GM19351 (cell line): ENCODE measurements at regions not wholly inside any gene's neighbourhood (a gene's known extent, or its start where the extent isn't known, plus 50 kb on each side); places are given as distances from the start of the nearest gene placed in this dataset.

Source experiments
- ATAC-seq: cut with Tn5 transposase; IDR thresholded peaks from one replicate; pipeline ENCODE4 v1.9.1; 2021; ENCODE audit warnings: mild to moderate bottlenecking, moderate library complexity; ENCODE audit not compliant: unreplicated experiment

DNA sequence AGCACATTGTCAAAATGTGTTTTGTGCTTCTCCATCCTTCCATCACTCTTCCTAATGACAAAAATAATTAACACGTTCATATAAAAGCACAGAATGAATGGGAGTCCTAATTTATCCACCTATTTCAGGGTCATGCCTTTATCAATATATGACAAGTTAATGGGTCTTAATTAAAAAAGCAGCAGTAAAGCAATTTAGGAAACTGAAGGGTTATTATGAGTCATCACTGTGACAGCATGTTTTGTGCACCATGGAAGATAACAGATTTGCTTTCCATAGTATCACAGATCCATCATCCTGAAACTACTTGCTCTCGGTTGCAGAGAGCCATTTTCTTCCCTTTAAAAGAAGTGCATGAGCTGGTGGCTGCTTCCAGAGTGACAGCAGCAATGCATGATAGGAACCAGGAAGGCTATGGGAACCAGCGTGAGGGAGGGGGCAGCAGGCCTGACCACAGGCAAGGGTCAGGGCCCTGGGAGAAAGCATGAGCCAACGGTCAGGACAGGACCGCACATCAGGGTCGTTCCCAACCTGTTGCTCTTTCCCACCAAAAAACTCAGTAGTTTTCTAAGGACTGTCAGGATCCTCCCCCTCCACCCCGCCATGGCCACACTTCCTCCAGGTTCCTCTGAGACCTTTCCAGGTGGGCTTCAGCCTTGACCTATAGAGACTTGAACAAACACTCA, 784.1 kb downstream of the UQCRFS1 start:
- no peak for ATAC-seq

DNA sequence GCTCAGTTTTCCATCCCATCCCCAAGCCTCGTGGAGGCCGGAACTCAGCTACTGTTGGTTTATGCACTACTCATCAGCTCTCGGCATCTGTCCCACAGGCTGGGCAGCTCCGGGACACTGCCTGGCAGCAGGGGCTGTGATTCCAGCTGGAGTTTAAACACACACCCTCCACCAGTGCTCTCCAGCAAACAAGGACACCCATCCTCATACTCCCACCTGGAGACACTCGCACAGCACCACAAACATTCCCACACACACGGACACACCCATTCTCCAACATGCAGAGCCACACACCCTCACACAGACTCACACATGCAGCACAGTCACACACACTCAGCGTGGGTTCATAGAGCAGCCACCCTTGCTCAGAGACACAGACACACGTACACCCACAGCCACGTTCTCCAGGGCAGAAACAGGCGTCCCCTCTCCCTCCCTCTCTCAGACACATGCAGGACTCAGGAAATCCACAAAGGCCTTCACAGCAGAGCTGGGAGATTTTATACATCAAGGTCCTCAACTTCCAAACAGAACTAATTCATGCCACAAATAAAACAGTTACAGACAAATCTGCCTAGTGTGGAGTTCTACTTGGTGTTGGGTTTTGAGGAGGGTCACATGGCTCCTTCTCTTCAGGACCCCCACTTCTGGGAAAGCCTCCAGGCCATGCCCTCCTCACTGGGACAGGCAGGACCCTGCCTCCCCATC, 785.4 kb downstream of the UQCRFS1 start:
- ATAC-seq, result no peak

DNA sequence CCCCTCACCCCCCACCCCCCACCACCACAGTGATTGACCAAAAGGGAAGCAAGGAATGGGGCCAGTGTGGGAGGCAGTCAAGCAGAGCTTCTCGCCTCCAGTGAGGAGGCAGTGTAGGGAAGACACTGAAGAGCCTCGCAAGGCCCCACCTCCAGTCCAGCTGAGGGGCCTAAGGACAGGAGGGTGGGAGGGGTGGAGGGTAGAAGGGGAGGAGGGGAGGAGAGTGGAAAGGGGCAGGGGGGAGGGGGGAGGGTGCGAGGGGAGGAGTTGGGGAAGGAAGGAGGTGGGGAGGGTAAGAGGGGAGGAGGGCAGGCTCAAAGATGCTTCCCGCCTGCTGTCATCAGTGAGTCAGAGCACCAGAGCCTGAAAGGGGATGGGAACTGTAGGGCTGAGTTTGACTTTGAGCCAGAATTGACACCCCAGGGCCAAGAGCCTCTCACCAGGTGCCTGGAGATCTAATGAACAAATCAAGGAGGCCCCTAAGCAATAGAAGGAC, 786.2 kb downstream of the UQCRFS1 start:
- ATAC-seq, result no peak

DNA sequence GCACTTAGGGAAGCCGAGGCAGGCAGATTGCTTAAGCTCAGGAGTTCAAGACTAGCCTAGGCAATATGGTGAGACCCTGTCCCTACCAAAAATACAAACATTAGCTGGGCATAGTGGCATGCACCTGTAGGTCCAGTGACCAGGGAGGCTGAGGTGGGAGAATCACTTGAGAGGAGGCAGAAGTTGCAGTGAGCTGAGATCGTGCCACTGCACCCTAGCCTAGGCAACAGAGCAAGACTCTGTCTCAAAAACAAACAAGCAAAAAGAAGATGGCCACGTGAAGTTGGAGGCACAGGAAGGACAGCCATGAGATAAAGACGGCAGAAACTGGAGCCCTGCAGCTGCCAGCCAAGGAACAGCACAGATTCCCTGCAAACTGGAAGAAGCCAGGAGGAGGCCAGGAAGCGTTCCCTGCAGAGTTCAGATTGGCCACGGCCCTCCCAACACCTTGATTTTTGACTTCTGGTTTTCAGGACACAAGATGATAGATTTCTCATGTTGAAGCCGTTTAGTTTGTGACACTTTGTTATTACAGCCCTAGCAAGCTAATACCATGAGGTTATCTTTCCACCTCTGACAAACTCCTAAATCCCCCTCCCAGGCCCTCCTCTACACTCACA, 786.7 kb downstream of the UQCRFS1 start:
- no peak for ATAC-seq

- no peak for ATAC-seq
Observed at GRCh38 chr19:28425046-28425931, 787.7 kb downstream of the UQCRFS1 start.

- ATAC-seq, result no peak
Observed at GRCh38 chr19:28424662-28425045, 788.3 kb downstream of the UQCRFS1 start.

DNA sequence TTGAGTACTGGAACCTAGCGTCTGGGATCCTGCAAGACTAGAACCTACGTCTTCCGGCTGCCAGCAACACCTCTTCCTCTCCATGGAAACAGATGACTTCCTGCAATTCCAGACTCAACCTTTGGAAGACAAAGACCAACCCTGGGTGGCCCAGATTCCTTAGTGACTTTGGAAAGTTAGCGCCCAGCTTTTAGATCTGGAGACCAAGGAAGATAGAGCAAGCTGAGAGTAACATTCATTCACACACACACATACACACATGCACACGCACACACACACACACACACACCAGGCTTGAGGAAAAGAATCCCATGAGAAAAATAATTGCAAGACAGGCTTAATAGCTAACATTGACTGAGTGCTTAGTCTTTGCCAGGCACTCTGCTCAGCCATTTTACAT, 788.9 kb downstream of the UQCRFS1 start:
- ATAC-seq, result no peak

DNA sequence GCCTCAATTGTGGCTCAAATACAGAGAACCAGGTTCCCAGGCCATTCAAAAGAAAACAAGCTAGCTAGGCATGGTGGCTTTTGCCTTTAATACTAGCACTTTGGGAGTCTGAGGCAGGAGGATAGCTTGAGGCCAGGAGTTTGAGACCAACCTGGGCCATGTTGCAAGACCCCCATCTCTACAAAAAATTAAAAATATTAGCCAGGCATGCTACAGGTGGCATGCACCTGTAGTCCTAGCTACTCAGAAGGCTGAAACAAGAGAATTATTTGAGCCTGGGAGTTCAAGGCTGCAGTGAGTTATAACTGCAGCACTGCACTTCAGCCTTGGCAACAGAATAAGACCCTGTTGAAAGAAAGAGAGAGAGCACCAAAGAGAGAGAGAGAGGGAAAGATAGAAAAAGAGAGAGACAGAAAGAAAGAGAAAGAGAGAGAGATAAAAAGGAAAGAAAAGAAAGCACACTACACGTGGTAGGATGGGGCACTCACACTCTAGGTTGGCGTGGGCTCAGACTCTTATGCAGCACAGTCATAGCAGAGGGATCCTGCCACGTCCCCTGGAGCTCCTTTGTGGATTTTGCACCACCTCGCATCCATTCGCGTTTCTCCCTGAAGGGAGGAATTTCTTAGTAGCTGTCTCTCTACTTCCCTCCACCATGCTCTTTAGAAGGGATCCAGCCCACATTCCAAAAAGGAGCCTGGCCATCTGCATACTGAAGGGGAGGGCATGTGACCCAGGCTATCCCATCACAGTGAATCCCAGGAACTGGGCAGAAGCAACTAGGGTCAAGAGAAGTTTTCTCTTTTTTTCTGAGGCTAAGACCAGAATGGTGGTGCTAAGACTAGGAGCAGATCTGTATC, 789.9 kb downstream of the UQCRFS1 start:
- no peak for ATAC-seq

- ATAC-seq, result no peak
Observed at GRCh38 chr19:28422046-28422445, 790.9 kb downstream of the UQCRFS1 start.

- no peak for ATAC-seq
Observed at GRCh38 chr19:28420811-28421550, 792.0 kb downstream of the UQCRFS1 start.

- ATAC-seq, result no peak
Observed at GRCh38 chr19:28419312-28419711, 793.6 kb downstream of the UQCRFS1 start.

GRCh38 chr19:28417361-28417760, 795.6 kb downstream of the UQCRFS1 start:
- ATAC-seq, result no peak

GRCh38 chr19:28416245-28416644, 796.7 kb downstream of the UQCRFS1 start:
- no peak for ATAC-seq

DNA sequence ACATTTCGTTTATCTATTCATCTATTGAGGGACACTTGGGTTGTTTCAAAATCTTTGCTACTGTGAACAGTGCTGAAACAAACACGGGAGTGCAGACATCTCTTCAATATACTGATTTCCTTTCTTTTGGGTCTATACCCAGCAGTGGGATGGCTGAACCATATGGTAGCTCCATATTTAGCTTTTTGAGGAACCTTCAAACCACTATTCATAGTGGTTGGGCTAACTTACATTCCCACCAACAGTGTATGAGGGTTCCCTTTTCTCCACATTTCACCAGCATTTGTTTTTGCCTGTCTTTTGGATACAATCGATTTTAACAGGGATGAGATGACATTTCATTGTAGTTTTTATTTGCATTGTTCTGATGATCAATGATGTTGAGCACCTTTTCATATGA, 798.2 kb downstream of the UQCRFS1 start:
- ATAC-seq, result no peak

DNA sequence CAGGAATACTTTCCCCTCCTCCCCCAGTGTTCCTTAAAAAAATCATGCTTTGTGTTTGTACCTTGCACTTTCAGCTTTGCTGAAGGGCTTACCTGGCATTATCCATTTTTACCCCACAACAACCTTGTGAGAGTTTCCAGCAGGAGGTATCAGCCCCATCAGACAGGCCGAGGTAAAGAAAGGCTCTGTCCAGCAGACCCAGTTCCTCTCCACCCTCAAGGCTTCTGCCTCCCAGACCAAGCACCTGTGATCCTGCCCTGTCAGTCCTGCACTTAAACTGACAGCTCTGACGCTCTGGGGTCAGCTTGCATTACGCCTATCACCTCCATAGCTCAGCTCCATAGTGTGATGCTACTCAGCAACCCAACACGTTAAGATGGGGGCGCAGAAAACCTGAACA, 803.1 kb downstream of the UQCRFS1 start:
- no peak for ATAC-seq

DNA sequence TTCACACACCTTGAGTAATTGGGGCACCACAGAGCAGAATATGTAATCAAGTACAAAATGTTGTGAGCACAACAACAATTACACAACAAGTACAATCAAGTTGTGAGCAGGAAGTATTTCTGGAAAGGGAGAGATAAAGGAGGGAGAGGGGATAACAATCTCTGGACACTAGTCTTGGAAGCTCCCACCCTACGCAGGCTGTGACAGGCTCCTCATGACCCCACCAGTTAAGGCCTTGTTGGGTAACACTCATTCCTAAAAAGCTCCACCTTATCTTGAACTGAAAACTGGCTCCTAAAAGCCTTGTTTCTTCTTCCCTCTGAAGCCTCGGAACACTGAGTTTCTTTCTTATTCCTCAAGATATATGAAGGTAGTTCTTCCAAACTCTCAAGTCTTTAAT, 806.0 kb downstream of the UQCRFS1 start:
- ATAC-seq, result no peak

GRCh38 chr19:28405346-28405742, 807.6 kb downstream of the UQCRFS1 start:
- ATAC-seq, result no peak

DNA sequence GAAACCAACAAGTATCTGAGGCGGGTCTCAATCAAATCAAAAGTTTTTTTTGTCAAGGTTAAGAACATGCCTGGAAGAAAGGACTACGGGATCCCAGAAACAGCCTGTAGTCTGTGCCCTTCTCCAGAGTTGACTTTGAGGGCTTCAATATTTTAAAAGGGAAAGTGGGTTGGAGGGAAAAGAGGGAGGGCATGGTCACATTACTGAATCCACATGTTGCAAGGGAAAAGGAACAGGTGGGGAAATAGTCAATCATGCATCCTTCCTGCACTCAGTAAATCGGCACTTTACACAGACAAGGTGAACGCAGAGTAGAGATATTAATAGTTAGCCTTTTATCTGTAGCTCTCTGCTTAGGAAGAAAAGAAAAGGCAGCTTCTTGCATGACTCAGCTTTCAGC, 808.5 kb downstream of the UQCRFS1 start:
- ATAC-seq, result no peak

- ATAC-seq, result no peak
Observed at GRCh38 chr19:28403690-28404089, 809.3 kb downstream of the UQCRFS1 start.
